NCI-H1417 (cell line): ENCODE measurements at regions not wholly inside any gene's neighbourhood (a gene's known extent, or its start where the extent isn't known, plus 50 kb on each side); places are given as distances from the start of the nearest gene placed in this dataset.

ENCODE experiments used
- DNase-seq, 3 experiments: peaks; one replicate each; lab custom pipeline; 2025; lab: John Stamatoyannopoulos, UW

DNA sequence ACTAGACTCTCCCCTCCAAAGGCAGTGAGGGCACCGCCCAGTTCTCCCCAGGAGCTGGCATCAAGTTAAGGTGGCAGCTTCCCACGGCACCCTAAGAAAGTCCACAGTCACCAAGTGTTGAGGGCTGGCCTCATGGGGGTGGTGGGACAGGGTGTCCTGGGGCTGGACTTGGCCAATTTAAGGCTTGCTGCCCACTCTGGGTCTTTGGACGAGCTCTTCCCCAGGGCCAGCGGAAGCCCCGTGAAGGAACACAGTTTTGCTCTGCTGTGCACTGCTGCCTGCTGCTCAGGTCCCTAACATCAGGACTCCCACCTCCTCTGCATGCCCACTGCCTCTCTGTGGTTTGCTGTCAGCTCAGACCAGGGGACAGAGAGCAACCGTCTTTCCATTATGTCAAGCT is 57.3 kb upstream of the TMEM72 start:
- DNase-seq = no peak

DNA sequence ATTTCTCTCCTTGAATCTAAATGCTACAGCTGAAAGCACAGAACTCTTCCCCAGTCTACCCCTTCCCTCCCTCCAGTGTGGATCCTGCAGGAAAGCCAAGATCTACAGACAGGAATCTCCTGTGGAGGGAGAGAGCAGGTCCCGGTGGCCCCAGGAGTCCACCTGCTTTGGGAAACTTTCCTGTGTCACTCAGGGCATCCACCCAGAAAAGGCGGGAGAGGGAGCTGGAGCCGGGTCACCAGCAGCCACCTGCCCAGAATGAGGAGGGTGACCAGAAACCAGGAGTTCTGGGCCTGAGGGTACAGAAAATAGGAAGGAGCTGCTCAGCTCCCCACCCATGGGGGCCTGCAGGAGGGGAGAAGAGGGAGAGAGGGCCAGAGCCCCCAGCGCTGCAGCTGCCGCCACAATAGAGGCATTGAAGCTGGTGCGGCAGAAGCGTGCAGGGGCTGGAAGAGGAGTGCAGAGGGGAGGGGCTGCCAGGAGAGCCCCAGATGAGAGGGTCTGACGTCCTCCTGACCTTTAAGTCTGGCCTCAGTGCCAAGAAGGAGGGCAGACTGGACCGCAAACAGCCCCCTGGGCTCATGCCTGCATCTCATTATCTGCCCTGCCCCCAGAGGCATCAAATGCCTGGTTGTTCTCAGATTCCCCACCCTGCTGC is 56.3 kb upstream of the TMEM72 start:
- no peak for DNase-seq

DNA sequence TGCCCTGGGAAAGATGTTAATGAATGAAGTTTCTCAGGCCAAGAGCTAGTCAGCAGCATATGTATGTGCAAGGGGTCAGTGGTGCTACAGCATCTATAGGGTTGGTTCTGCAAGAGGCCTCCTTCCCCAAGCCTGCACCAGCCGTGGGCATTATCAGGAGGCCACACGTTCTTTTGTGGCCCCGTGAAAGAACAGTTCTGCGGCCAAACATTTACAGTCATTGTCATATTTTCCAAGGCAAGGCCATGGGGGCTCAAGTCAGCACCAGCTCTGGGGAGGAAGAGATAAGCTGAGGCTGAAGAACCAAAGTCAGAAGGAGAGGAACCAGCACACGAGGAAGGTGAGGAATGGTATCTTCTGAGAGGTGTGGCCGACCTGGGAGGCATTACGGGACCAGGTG is 54.4 kb upstream of the TMEM72 start:
- no peak for DNase-seq

DNA sequence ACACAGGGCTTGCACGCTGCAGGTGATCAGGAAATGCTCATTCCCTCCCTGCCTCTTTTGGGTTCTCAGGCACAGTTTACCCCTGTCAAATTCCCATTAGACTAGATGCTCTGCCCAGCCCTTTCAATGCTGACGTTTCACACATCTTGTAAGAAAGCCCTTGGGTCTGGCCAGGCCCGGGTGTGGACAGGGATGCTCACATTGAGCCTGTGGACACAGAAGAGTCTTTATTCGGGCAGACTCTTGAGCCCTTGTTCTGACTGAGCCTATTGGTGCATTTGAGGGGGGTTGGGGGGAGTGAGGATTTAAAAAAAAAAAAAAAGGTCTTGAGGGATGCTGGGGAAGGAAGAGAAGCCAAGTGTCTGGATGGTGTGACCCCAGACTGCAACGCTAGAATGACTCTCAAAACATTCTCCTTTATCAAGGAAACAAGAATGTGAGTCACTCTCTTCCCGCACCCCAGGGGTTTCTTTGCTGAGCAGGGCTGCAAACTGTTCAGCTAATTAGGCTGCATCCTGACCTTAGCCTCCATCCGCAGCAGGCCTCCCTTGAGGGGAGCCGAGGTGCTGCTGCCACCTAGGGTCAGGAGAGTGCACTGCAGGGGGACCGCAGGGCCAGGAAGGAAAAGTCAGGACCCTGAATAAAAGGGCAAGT is 53.6 kb upstream of the TMEM72 start:
- peak; percentile 1 to 48 (median 6) for DNase-seq

DNA sequence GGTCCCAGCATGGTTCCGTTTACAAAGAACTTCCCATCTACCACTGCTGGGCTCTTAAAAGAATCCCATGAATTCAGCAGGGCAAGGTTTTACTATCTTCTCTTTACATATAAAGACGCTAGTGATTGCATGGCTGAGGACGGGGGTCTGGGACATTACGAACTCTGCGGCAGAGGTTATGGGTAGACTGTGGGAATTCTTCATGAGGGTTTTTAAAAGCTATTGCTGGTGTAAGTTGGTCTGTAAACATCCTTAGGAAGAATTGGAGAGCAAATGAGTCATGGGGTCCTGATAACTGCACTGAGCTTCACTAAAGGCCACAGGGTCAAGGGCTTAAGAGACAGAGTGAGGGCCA is 53.1 kb upstream of the TMEM72 start:
- no peak for DNase-seq

DNA sequence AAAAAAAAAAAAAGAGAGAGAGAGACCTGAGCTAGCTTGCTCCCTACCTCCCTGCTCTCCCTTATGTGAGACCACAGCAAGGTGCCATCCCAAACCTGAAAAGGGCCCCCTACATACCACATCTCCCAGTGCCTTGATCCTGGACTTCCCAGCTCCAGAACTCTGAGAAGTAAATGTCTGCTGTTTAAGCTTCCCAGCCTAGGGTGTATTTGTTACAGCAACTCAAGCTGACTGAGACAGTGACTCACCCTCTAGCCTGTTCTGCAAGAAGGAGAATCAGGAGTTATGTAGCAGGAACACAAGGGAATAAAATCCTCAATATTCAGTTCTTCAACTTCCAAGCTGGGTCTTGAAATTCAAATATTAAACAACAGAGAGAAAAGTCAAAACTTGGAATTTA is 52.1 kb upstream of the TMEM72 start:
- DNase-seq = no peak

DNA sequence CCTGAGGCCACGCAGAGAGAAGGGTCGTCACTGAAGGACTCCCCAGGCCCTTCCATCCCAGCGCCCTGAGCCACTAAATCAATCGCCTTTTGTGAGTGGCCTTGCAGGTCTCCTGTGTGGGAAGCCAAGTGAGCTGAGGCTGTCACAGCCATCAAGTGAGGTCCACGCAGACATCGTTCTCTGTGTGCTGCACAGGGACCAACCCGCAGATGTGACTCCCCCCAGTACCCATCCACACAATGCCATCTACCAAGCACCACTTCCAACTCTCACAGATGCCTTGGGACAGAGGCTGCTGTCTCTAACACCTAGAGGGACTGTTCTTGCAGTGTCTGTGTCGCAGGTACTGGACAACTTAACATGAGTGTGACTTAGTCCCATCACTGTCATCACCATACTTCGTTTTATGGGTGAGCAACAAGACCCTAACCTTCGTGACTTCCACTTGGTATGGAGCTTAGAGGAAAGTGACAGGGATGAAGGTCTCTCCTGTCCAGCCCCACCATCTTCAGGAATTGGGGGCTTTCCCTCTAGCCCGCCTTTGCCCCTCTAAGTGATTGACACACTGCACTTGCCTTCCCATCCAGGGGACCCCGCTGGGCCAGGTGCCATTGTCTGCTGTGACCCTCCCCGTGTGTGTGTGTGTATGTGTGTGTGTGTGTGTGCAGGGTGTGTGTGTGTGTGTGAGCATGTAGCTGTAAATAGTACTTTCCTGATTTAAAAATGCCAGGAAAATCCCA is 51.4 kb upstream of the TMEM72 start:
- no peak for DNase-seq

DNA sequence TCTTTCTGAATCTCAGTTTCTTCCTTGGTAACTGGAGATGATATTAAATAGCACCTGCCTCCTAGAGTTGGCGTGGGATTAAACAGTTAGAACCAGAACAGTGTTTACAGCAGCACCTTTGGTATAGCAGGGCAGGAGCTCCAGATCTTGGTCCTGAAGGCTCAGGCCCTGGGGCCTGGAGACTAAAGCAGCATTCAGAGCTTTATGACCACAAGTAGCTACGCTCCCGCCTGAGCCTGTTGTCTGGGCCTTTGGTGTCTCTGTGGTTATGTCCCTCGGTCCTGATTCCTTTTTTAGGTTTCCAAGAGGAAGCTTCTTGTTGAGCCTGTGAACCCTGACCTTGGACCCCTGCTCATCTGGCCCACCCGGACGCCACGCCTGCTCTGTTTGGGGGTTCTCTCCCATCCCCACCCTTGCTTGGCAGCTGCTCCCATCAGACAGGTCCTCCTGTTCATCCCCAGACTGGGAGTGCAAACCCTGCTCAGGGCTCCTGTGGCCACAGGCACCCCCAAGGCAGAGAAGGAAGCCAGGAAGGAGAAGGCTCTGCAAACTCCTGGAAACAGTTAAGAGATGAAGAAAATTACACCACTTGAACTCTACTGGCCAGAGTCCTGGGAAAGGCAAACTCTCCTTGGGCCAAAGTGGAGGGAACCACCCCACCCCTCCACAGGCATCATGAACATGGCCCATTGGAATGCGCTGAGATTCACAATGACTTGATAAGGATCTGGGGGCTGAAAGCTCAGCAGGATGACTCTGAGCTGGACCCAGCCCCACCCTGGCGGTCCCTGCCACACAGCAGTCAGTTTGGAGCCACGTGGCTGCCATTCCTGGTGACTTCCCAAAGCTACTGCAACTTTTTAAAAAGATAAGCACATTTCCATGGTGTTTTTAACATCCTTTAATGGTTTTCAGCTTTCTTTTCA is 50.1 kb upstream of the TMEM72 start:
- no peak for DNase-seq
